ENCODE measurements at regions not wholly inside any gene's neighbourhood (a gene's known extent, or its start where the extent isn't known, plus 50 kb on each side); places are given as distances from the start of the nearest gene placed in this dataset.

- TF ChIP-seq EZH2 (IDR thresholded peaks at IDR 0.05; ENCODE audit: insufficient read depth, poor library complexity, severe bottlenecking) = no peak
- TF ChIP-seq EZH2phosphoT487 (IDR thresholded peaks at IDR 0.05; ENCODE audit: insufficient read depth, low read depth) = no peak
Measured at GRCh38 chr5:130747556-130747955, 417.5 kb downstream of the HINT1 start.

Data from GM23248 (cell line).